GM23338 (cell line): ENCODE measurements at regions not wholly inside any gene's neighbourhood (a gene's known extent, or its start where the extent isn't known, plus 50 kb on each side); places are given as distances from the start of the nearest gene placed in this dataset.

Source experiments
- ATAC-seq: fragments of 200-7000 bp; cut with Tn5 transposase; 3 replicates; pipeline ENCODE4 v1.9.1; 2020
- DNase-seq: peaks from one replicate; pipeline ENCODE4 v3.0.0-alpha.2; 2015; ENCODE audit warnings: low spot score
- H2AFZ ChIP-seq: fragments of 200-600 bp; sonication (generic); 2 replicates; pipeline ENCODE4 v1.8.0; 2016; ENCODE audit warnings: antibody characterized with exemption, mild to moderate bottlenecking, moderate library complexity
- H3F3A ChIP-seq: fragments of 200-600 bp; sonication (generic); replicated peaks from 2 replicates; pipeline ENCODE4 v1.8.0; 2017; ENCODE audit warnings: antibody characterized with exemption, mixed run types, low read depth
- H3K27ac ChIP-seq: fragments of 200-600 bp; sonication (generic); 2 replicates; pipeline ENCODE4 v1.6.1; 2016; ENCODE audit warnings: low read depth
- H3K27me3 ChIP-seq: fragments of 200-600 bp; sonication (generic); 2 replicates; pipeline ENCODE4 v1.8.0; 2016; ENCODE audit warnings: mild to moderate bottlenecking, mixed run types, moderate library complexity; ENCODE audit not compliant: insufficient read depth
- H3K36me3 ChIP-seq: fragments of 200-600 bp; sonication (generic); 2 replicates; pipeline ENCODE4 v1.8.0; 2016; ENCODE audit warnings: mild to moderate bottlenecking; ENCODE audit not compliant: insufficient read depth
- H3K4me1 ChIP-seq: fragments of 200-600 bp; sonication (generic); 2 replicates; pipeline ENCODE4 v1.8.0; 2016; ENCODE audit warnings: mild to moderate bottlenecking, moderate library complexity; ENCODE audit not compliant: insufficient read depth
- H3K4me2 ChIP-seq: fragments of 200-600 bp; sonication (generic); 2 replicates; pipeline ENCODE4 v1.7.1; 2017; ENCODE audit warnings: mixed run types
- H3K4me3 ChIP-seq: fragments of 200-600 bp; sonication (generic); 2 replicates; pipeline ENCODE4 v1.6.1; 2016; ENCODE audit warnings: mixed run types
- H3K79me2 ChIP-seq: fragments of 200-600 bp; sonication (generic); replicated peaks from 2 replicates; pipeline ENCODE4 v1.8.0; 2017; ENCODE audit warnings: mild to moderate bottlenecking; ENCODE audit not compliant: insufficient read depth
- H3K9me2 ChIP-seq: fragments of 200-600 bp; sonication (generic); 2 replicates; pipeline ENCODE4 v1.8.0; 2017; ENCODE audit not compliant: insufficient read depth
- H4K20me1 ChIP-seq: fragments of 200-600 bp; sonication (generic); replicated peaks from 2 replicates; pipeline ENCODE4 v1.8.0; 2017; ENCODE audit warnings: mild to moderate bottlenecking; ENCODE audit not compliant: insufficient read depth
- H3K27ac Mint-ChIP-seq: 2 replicates; pipeline ENCODE4 v1.8.0; 2020; ENCODE audit warnings: inconsistent platforms, mild to moderate bottlenecking, moderate library complexity, mixed read lengths
- H3K27me3 Mint-ChIP-seq: 3 replicates; pipeline ENCODE4 v1.8.0; 2022; ENCODE audit warnings: low read depth, mild to moderate bottlenecking, moderate library complexity, mixed read lengths, inconsistent platforms; ENCODE audit not compliant: insufficient read depth, poor library complexity
- H3K36me3 Mint-ChIP-seq: 3 replicates; pipeline ENCODE4 v1.8.0; 2021; ENCODE audit warnings: low read depth, mild to moderate bottlenecking, inconsistent platforms, moderate library complexity, mixed read lengths
- H3K4me1 Mint-ChIP-seq: 3 replicates; pipeline ENCODE4 v1.8.0; 2020; ENCODE audit warnings: mild to moderate bottlenecking, inconsistent platforms, mixed read lengths
- H3K4me3 Mint-ChIP-seq: 3 replicates; pipeline ENCODE4 v1.8.0; 2021; ENCODE audit warnings: moderate library complexity, mild to moderate bottlenecking, inconsistent platforms, mixed read lengths
- H3K9me3 Mint-ChIP-seq: 3 replicates; pipeline ENCODE4 v1.8.0; 2020; ENCODE audit warnings: moderate library complexity, mild to moderate bottlenecking, inconsistent platforms, mixed read lengths
- CREB1 ChIP-seq: fragments of 250-450 bp; sonication (Bioruptor Pico); IDR thresholded peaks from 2 replicates; pipeline ENCODE4 v1.5.0; 2020; ENCODE audit warnings: low read depth, mild to moderate bottlenecking, moderate library complexity
- EZH2 ChIP-seq: fragments of 200-600 bp; sonication (generic); IDR thresholded peaks from one replicate; pipeline ENCODE4 v1.8.0; 2017; ENCODE audit warnings: antibody characterized with exemption, mild to moderate bottlenecking, low read depth; ENCODE audit not compliant: unreplicated experiment
- EZH2phosphoT487 ChIP-seq: fragments of 200-600 bp; sonication (generic); IDR thresholded peaks from one replicate; pipeline ENCODE4 v1.8.1; 2018; ENCODE audit warnings: antibody characterized with exemption; ENCODE audit not compliant: unreplicated experiment
- NANOG ChIP-seq: IDR thresholded peaks from 2 replicates; pipeline ENCODE4 v1.6.1; 2016; ENCODE audit warnings: antibody characterized with exemption, borderline replicate concordance
- POLR2AphosphoS5 ChIP-seq: IDR thresholded peaks from 2 replicates; pipeline ENCODE4 v1.6.1; 2016; ENCODE audit warnings: antibody characterized with exemption, low read depth
- STAT1 ChIP-seq: IDR thresholded peaks from one replicate; pipeline ENCODE4 v1.6.1; 2016; ENCODE audit warnings: antibody characterized with exemption; ENCODE audit not compliant: unreplicated experiment
- ZNF114 ChIP-seq: fragments of 250-450 bp; sonication (Bioruptor Pico); IDR thresholded peaks from 2 replicates; pipeline ENCODE4 v1.5.0; 2020; ENCODE audit warnings: mild to moderate bottlenecking, moderate library complexity
- TF ChIP-seq, protein P1 (sequence below): fragments of 250-450 bp; sonication (Bioruptor Pico); IDR thresholded peaks from 2 replicates; pipeline ENCODE4 v1.5.0; 2020; ENCODE audit warnings: mild to moderate bottlenecking, moderate library complexity
- TF ChIP-seq, protein P2 (sequence below): IDR thresholded peaks from one replicate; pipeline ENCODE4 v1.6.1; 2018; ENCODE audit warnings: antibody characterized with exemption; ENCODE audit not compliant: unreplicated experiment

- TF ChIP-seq, protein P1, sequence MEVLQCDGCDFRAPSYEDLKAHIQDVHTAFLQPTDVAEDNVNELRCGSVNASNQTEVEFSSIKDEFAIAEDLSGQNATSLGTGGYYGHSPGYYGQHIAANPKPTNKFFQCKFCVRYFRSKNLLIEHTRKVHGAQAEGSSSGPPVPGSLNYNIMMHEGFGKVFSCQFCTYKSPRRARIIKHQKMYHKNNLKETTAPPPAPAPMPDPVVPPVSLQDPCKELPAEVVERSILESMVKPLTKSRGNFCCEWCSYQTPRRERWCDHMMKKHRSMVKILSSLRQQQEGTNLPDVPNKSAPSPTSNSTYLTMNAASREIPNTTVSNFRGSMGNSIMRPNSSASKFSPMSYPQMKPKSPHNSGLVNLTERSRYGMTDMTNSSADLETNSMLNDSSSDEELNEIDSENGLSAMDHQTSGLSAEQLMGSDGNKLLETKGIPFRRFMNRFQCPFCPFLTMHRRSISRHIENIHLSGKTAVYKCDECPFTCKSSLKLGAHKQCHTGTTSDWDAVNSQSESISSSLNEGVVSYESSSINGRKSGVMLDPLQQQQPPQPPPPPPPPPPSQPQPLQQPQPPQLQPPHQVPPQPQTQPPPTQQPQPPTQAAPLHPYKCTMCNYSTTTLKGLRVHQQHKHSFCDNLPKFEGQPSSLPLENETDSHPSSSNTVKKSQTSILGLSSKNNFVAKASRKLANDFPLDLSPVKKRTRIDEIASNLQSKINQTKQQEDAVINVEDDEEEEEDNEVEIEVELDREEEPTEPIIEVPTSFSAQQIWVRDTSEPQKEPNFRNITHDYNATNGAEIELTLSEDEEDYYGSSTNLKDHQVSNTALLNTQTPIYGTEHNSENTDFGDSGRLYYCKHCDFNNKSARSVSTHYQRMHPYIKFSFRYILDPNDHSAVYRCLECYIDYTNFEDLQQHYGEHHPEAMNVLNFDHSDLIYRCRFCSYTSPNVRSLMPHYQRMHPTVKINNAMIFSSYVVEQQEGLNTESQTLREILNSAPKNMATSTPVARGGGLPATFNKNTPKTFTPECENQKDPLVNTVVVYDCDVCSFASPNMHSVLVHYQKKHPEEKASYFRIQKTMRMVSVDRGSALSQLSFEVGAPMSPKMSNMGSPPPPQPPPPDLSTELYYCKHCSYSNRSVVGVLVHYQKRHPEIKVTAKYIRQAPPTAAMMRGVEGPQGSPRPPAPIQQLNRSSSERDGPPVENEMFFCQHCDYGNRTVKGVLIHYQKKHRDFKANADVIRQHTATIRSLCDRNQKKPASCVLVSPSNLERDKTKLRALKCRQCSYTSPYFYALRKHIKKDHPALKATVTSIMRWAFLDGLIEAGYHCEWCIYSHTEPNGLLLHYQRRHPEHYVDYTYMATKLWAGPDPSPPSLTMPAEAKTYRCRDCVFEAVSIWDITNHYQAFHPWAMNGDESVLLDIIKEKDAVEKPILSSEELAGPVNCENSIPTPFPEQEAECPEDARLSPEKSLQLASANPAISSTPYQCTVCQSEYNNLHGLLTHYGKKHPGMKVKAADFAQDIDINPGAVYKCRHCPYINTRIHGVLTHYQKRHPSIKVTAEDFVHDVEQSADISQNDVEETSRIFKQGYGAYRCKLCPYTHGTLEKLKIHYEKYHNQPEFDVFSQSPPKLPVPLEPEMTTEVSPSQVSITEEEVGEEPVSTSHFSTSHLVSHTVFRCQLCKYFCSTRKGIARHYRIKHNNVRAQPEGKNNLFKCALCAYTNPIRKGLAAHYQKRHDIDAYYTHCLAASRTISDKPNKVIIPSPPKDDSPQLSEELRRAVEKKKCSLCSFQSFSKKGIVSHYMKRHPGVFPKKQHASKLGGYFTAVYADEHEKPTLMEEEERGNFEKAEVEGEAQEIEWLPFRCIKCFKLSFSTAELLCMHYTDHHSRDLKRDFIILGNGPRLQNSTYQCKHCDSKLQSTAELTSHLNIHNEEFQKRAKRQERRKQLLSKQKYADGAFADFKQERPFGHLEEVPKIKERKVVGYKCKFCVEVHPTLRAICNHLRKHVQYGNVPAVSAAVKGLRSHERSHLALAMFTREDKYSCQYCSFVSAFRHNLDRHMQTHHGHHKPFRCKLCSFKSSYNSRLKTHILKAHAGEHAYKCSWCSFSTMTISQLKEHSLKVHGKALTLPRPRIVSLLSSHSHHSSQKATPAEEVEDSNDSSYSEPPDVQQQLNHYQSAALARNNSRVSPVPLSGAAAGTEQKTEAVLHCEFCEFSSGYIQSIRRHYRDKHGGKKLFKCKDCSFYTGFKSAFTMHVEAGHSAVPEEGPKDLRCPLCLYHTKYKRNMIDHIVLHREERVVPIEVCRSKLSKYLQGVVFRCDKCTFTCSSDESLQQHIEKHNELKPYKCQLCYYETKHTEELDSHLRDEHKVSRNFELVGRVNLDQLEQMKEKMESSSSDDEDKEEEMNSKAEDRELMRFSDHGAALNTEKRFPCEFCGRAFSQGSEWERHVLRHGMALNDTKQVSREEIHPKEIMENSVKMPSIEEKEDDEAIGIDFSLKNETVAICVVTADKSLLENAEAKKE (CRISPR knock-in tag): no peak
- TF ChIP-seq NANOG (no peak), POLR2AphosphoS5 (no peak), STAT1 (no peak), EZH2phosphoT487 (no peak)
- TF ChIP-seq, protein P2, sequence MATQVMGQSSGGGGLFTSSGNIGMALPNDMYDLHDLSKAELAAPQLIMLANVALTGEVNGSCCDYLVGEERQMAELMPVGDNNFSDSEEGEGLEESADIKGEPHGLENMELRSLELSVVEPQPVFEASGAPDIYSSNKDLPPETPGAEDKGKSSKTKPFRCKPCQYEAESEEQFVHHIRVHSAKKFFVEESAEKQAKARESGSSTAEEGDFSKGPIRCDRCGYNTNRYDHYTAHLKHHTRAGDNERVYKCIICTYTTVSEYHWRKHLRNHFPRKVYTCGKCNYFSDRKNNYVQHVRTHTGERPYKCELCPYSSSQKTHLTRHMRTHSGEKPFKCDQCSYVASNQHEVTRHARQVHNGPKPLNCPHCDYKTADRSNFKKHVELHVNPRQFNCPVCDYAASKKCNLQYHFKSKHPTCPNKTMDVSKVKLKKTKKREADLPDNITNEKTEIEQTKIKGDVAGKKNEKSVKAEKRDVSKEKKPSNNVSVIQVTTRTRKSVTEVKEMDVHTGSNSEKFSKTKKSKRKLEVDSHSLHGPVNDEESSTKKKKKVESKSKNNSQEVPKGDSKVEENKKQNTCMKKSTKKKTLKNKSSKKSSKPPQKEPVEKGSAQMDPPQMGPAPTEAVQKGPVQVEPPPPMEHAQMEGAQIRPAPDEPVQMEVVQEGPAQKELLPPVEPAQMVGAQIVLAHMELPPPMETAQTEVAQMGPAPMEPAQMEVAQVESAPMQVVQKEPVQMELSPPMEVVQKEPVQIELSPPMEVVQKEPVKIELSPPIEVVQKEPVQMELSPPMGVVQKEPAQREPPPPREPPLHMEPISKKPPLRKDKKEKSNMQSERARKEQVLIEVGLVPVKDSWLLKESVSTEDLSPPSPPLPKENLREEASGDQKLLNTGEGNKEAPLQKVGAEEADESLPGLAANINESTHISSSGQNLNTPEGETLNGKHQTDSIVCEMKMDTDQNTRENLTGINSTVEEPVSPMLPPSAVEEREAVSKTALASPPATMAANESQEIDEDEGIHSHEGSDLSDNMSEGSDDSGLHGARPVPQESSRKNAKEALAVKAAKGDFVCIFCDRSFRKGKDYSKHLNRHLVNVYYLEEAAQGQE: no peak
Observed at GRCh38 chr1:194047921-194048320, 861.5 kb upstream of the B3GALT2 start (continued).

DNA sequence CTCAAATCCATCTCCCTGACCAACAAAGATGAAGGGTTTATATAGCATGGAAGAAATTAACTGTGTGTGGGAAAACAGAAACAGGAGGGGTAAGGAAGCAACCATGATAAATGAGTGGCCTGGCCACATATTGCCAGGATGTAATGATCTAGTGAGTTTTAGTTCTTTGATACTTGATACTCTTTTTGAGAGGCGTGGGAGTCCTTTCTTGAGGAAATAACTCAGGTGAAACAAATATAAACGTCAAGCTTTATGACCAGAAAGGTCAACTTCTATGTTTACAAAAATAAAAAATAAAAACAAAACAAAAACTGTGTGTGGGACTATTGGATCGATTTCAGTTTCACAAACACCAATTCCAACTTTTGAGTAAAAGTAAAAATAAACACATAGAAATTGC, 860.8 kb upstream of the B3GALT2 start:
- Histone ChIP-seq H3K27me3 (no peaks in the 10 kb centered on the region), H3K27ac (no peak overlapping the region), H2AFZ (no peak overlapping the region), H3K4me3 (no peak overlapping the region), H3K4me2 (no peak overlapping the region), H3K9me2 (no peaks in the 10 kb centered on the region), H3K79me2 (no peaks in the 10 kb centered on the region), H3F3A (no peaks in the 10 kb centered on the region), H3K4me1 (no peaks in the 10 kb centered on the region), H4K20me1 (no peaks in the 10 kb centered on the region), H3K36me3 (no peaks in the 10 kb centered on the region)
- Mint-ChIP-seq H3K4me3 (no peak overlapping the region), H3K9me3 (no peaks in the 10 kb centered on the region), H3K36me3 (no peaks in the 10 kb centered on the region), H3K27ac (no peak overlapping the region), H3K4me1 (no peaks in the 10 kb centered on the region), H3K27me3 (no peaks in the 10 kb centered on the region)
- TF ChIP-seq ZNF114 (no peak), EZH2 (no peak), STAT1 (no peak), NANOG (no peak), CREB1 (CRISPR knock-in tag) (no peak)
- ATAC-seq (no peak), DNase-seq (no peak)
